Keratinocyte (primary cell): ENCODE measurements at regions not wholly inside any gene's neighbourhood (a gene's known extent, or its start where the extent isn't known, plus 50 kb on each side); places are given as distances from the start of the nearest gene placed in this dataset.

Experiments used
- DNase-seq: peaks from one replicate; pipeline ENCODE4 v3.0.0-alpha.2; 2011; ENCODE audit warnings: low read depth, missing footprints, low spot score
- FAIRE-seq: peaks from 2 replicates; lab custom pipeline; 2011; peaks lifted over from hg19 to GRCh38; lab: Jason Lieb, UNC
- H2AFZ ChIP-seq: 2 replicates; pipeline ENCODE4 v1.6.0; 2012; ENCODE audit warnings: low read length, control low read depth, inconsistent platforms; ENCODE audit not compliant: control insufficient read depth
- H3K27ac ChIP-seq: 2 replicates; pipeline ENCODE4 v1.5.1; 2011; ENCODE audit warnings: low read length; ENCODE audit not compliant: control insufficient read depth, insufficient read depth
- H3K27me3 ChIP-seq: 3 replicates; pipeline ENCODE4 v1.6.0; 2011; ENCODE audit warnings: low read length; ENCODE audit not compliant: control insufficient read depth, insufficient read depth; ENCODE audit errors: extremely low read depth
- H3K36me3 ChIP-seq, 2 experiments: 2 replicates in 1 of 2; 3 replicates in 1 of 2; pipeline ENCODE4 v1.5.1; 2011; ENCODE audit warnings: low read length in 2 of 2, mild to moderate bottlenecking in 1 of 2; ENCODE audit not compliant: control insufficient read depth in 2 of 2, insufficient read depth in 2 of 2; ENCODE audit errors: extremely low read depth in 1 of 2
- H3K4me1 ChIP-seq: 3 replicates; pipeline ENCODE4 v1.5.1; 2011; ENCODE audit warnings: low read length; ENCODE audit not compliant: control insufficient read depth, insufficient read depth; ENCODE audit errors: extremely low read depth
- H3K4me2 ChIP-seq: 3 replicates; pipeline ENCODE4 v1.6.0; 2011; ENCODE audit warnings: low read depth, low read length; ENCODE audit not compliant: control insufficient read depth, insufficient read depth; ENCODE audit errors: extremely low read depth
- H3K4me3 ChIP-seq, 3 experiments: fragments of 200-600 bp in 1 of 3; sonication (generic) in 1 of 3; 2 replicates in 2 of 3; 3 replicates in 1 of 3; pipeline ENCODE4 v1.5.1; 2011 to 2016; ENCODE audit warnings: low read length in 3 of 3, mild to moderate bottlenecking in 3 of 3, control low read depth in 2 of 3, inconsistent platforms in 1 of 3, low read depth in 1 of 3, mixed read lengths in 1 of 3, mixed run types in 1 of 3, moderate library complexity in 1 of 3; ENCODE audit not compliant: control insufficient read depth in 2 of 3, insufficient read depth in 2 of 3; ENCODE audit errors: extremely low read depth in 1 of 3
- H3K79me2 ChIP-seq: 2 replicates; pipeline ENCODE4 v1.6.0; 2012; ENCODE audit warnings: low read length; ENCODE audit not compliant: control insufficient read depth, insufficient read depth
- H3K9ac ChIP-seq: 3 replicates; pipeline ENCODE4 v1.6.0; 2011; ENCODE audit warnings: low read length; ENCODE audit not compliant: control insufficient read depth, insufficient read depth; ENCODE audit errors: extremely low read depth
- H3K9me1 ChIP-seq: 3 replicates; pipeline ENCODE4 v1.6.0; 2011; ENCODE audit warnings: low read length; ENCODE audit not compliant: control insufficient read depth, insufficient read depth; ENCODE audit errors: extremely low read depth
- H3K9me3 ChIP-seq: 2 replicates; pipeline ENCODE4 v1.5.1; 2012; ENCODE audit warnings: low read depth, low read length; ENCODE audit not compliant: control insufficient read depth
- H4K20me1 ChIP-seq: 3 replicates; pipeline ENCODE4 v1.6.0; 2011; ENCODE audit warnings: low read length; ENCODE audit not compliant: control insufficient read depth, insufficient read depth; ENCODE audit errors: extremely low read depth
- EZH2 ChIP-seq: IDR thresholded peaks from one replicate; pipeline ENCODE4 v1.6.1; 2012; ENCODE audit warnings: inconsistent platforms, mild to moderate bottlenecking, low read length, moderate library complexity
- dilution Hi-C: fragments of 300-500 bp; cut with MboI; formaldehyde crosslinking; loops from one replicate; pipeline ENCODE4 v1.7.0; 2020; ENCODE audit warnings: low sequenced_read_pairs; ENCODE audit not compliant: extremely low pct_ligation_motif_present
- TF ChIP-seq, protein P1 (sequence below), 3 experiments: IDR thresholded peaks in 1 of 3; conservative IDR thresholded peaks in 1 of 3; optimal IDR thresholded peaks in 1 of 3; 2 replicates in 2 of 3; 3 replicates in 1 of 3; pipeline versions ENCODE3 to v1.5.1; 2011; ENCODE audit warnings: low read length in 3 of 3, mild to moderate bottlenecking in 3 of 3, moderate library complexity in 2 of 3, control low read depth in 1 of 3, inconsistent platforms in 1 of 3; ENCODE audit not compliant: insufficient read depth in 2 of 3; ENCODE audit errors: extremely low read depth in 1 of 3

DNA sequence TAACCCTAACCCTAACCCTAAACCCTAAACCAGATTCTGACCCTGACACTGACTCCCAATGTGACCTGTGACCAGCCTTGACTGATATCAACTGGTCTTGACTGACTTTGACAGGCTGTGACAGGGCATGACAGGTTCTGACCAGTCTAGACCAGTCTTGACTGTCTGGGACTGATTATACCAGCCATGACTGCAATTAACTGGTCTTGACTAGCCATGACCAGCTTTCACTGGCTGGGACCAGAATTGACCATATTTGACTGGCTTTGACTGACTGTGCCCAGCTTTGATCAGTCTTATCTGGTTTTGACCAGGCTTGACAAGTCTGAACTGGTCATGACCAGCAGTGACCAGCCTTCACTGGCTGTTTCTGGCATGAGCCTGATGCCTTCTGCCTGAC, 95.5 kb downstream of the BMP15 start:
- H3K4me2 ChIP-seq, result no peak overlapping the region
- H3K4me1 ChIP-seq, result no peaks in the 10 kb centered on the region
- H3K79me2 ChIP-seq, result no peaks in the 10 kb centered on the region
- DNase-seq (no peak), FAIRE-seq (no peak)
- H3K27me3 ChIP-seq, result no peaks in the 10 kb centered on the region
- H4K20me1 ChIP-seq, result no peaks in the 10 kb centered on the region
- no peaks in the 10 kb centered on the region for H3K9me3 ChIP-seq
- no peak overlapping the region for H3K9ac ChIP-seq
- H2AFZ ChIP-seq, result no peak overlapping the region
- no peak overlapping the region for H3K27ac ChIP-seq
- H3K9me1 ChIP-seq, result no peaks in the 10 kb centered on the region
- TF ChIP-seq, protein P1, sequence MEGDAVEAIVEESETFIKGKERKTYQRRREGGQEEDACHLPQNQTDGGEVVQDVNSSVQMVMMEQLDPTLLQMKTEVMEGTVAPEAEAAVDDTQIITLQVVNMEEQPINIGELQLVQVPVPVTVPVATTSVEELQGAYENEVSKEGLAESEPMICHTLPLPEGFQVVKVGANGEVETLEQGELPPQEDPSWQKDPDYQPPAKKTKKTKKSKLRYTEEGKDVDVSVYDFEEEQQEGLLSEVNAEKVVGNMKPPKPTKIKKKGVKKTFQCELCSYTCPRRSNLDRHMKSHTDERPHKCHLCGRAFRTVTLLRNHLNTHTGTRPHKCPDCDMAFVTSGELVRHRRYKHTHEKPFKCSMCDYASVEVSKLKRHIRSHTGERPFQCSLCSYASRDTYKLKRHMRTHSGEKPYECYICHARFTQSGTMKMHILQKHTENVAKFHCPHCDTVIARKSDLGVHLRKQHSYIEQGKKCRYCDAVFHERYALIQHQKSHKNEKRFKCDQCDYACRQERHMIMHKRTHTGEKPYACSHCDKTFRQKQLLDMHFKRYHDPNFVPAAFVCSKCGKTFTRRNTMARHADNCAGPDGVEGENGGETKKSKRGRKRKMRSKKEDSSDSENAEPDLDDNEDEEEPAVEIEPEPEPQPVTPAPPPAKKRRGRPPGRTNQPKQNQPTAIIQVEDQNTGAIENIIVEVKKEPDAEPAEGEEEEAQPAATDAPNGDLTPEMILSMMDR (optimal IDR thresholded peaks at IDR 0.05 in 1 of 3, IDR thresholded peaks at IDR 0.05 in 1 of 3, conservative IDR thresholded peaks at IDR 0.05 in 1 of 3; ENCODE audit: extremely low read depth in 1 of 3, insufficient read depth in 2 of 3, low read length in 3 of 3), result no peak
- TF ChIP-seq EZH2, result no peak
- dilution Hi-C loops, result no loop called here
- no peaks in the 10 kb centered on the region for H3K36me3 ChIP-seq
- no peak overlapping the region for H3K4me3 ChIP-seq

- H3K36me3 ChIP-seq, result no peaks in the 10 kb centered on the region
- no peak for TF ChIP-seq EZH2
- TF ChIP-seq, protein P1 (optimal IDR thresholded peaks at IDR 0.05 in 1 of 3, IDR thresholded peaks at IDR 0.05 in 1 of 3, conservative IDR thresholded peaks at IDR 0.05 in 1 of 3; ENCODE audit: extremely low read depth in 1 of 3, insufficient read depth in 2 of 3, low read length in 3 of 3), result no peak
- no peak overlapping the region for H3K9ac ChIP-seq
- DNase-seq (no peak), FAIRE-seq (no peak)
- no peaks in the 10 kb centered on the region for H3K27me3 ChIP-seq
- H3K4me3 ChIP-seq, result no peak overlapping the region
- no peaks in the 10 kb centered on the region for H3K79me2 ChIP-seq
- no peaks in the 10 kb centered on the region for H4K20me1 ChIP-seq
- H3K9me1 ChIP-seq, result no peaks in the 10 kb centered on the region
- H3K4me1 ChIP-seq, result no peaks in the 10 kb centered on the region
- H3K4me2 ChIP-seq, result no peak overlapping the region
- no peak overlapping the region for H2AFZ ChIP-seq
- H3K9me3 ChIP-seq, result no peaks in the 10 kb centered on the region
- H3K27ac ChIP-seq, result no peak overlapping the region
- dilution Hi-C loops, result no loop called here
Observed at GRCh38 chrX:51024106-51024696, 113.7 kb downstream of the BMP15 start.
